ENCODE measurements at regions not wholly inside any gene's neighbourhood (a gene's known extent, or its start where the extent isn't known, plus 50 kb on each side); places are given as distances from the start of the nearest gene placed in this dataset.

- H3K9me3 Mint-ChIP-seq: peaks cover 10% of the 10 kb centered on the region
- H3K36me3 Mint-ChIP-seq: no peaks in the 10 kb centered on the region
- ATAC-seq: no peak
- no peaks in the 10 kb centered on the region for H3K27me3 Mint-ChIP-seq
- no peak for DNase-seq (ENCODE audit: low spot score)
- no peak overlapping the region for H3K4me3 Mint-ChIP-seq
- no peak overlapping the region for H3K27ac Mint-ChIP-seq
- no peaks in the 10 kb centered on the region for H3K4me1 Mint-ChIP-seq (ENCODE audit: low read depth in 2 of 2)
Measured at GRCh38 chr7:67940400-67940799, 943.8 kb downstream of the TYW1 start.

GRCh38 chr7:67947191-67947590 lies 950.6 kb downstream of the TYW1 start:
- ATAC-seq (no peak), DNase-seq (ENCODE audit: low spot score) (no peak)
- Mint-ChIP-seq H3K27ac (no peak overlapping the region), H3K4me1 (ENCODE audit: low read depth in 2 of 2) (no peaks in the 10 kb centered on the region), H3K9me3 (peaks cover 18% of the 10 kb centered on the region), H3K27me3 (no peaks in the 10 kb centered on the region), H3K4me3 (no peak overlapping the region), H3K36me3 (no peaks in the 10 kb centered on the region)

- H3K27ac Mint-ChIP-seq: no peak overlapping the region
- no peaks in the 10 kb centered on the region for H3K4me1 Mint-ChIP-seq (ENCODE audit: low read depth in 2 of 2)
- H3K36me3 Mint-ChIP-seq: no peaks in the 10 kb centered on the region
- DNase-seq (ENCODE audit: low spot score) (no peak), ATAC-seq (no peak)
- no peak overlapping the region for H3K4me3 Mint-ChIP-seq
- no peaks in the 10 kb centered on the region for H3K27me3 Mint-ChIP-seq
- H3K9me3 Mint-ChIP-seq: peaks cover 18% of the 10 kb centered on the region
Measured at GRCh38 chr7:67947646-67948045, 951.0 kb downstream of the TYW1 start.

- Mint-ChIP-seq H3K4me1 (ENCODE audit: low read depth in 2 of 2) (no peaks in the 10 kb centered on the region), H3K27me3 (no peaks in the 10 kb centered on the region), H3K9me3 (peaks cover 19% of the 10 kb centered on the region), H3K36me3 (peaks cover 8% of the 10 kb centered on the region), H3K4me3 (no peak overlapping the region), H3K27ac (no peak overlapping the region)
- DNase-seq (ENCODE audit: low spot score) (no peak), ATAC-seq (no peak)
Measured at GRCh38 chr7:67950321-67951083, 953.9 kb downstream of the TYW1 start.

- ATAC-seq (no peak), DNase-seq (ENCODE audit: low spot score) (no peak)
- H3K4me3 Mint-ChIP-seq: no peak overlapping the region
- H3K27ac Mint-ChIP-seq: no peak overlapping the region
- H3K9me3 Mint-ChIP-seq: peaks cover 18% of the 10 kb centered on the region
- no peaks in the 10 kb centered on the region for H3K27me3 Mint-ChIP-seq
- H3K36me3 Mint-ChIP-seq: peaks cover 8% of the 10 kb centered on the region
- H3K4me1 Mint-ChIP-seq (ENCODE audit: low read depth in 2 of 2): no peaks in the 10 kb centered on the region
Measured at GRCh38 chr7:67955061-67955460, 958.4 kb downstream of the TYW1 start.

- Mint-ChIP-seq H3K4me1 (ENCODE audit: low read depth in 2 of 2) (no peaks in the 10 kb centered on the region), H3K27ac (no peak overlapping the region), H3K36me3 (no peaks in the 10 kb centered on the region), H3K9me3 (peaks cover 20% of the 10 kb centered on the region), H3K4me3 (no peak overlapping the region), H3K27me3 (no peaks in the 10 kb centered on the region)
- DNase-seq (ENCODE audit: low spot score): no peak
- ATAC-seq: no peak
Measured at GRCh38 chr7:67962863-67963262, 966.2 kb downstream of the TYW1 start.

- DNase-seq (ENCODE audit: low spot score): no peak
- H3K4me1 Mint-ChIP-seq (ENCODE audit: low read depth in 2 of 2): no peaks in the 10 kb centered on the region
- no peak overlapping the region for H3K4me3 Mint-ChIP-seq
- H3K27ac Mint-ChIP-seq: no peak overlapping the region
- peaks cover 6% of the 10 kb centered on the region for H3K36me3 Mint-ChIP-seq
- no peaks in the 10 kb centered on the region for H3K27me3 Mint-ChIP-seq
- peaks cover 8% of the 10 kb centered on the region for H3K9me3 Mint-ChIP-seq
- ATAC-seq: no peak
Measured at GRCh38 chr7:67976490-67976889, 979.9 kb downstream of the TYW1 start.

GRCh38 chr7:67983486-67983885 lies 986.9 kb downstream of the TYW1 start:
- Mint-ChIP-seq H3K9me3 (peaks cover 16% of the 10 kb centered on the region), H3K4me1 (ENCODE audit: low read depth in 2 of 2) (no peaks in the 10 kb centered on the region), H3K36me3 (peaks cover 6% of the 10 kb centered on the region), H3K4me3 (no peak overlapping the region), H3K27ac (no peak overlapping the region), H3K27me3 (no peaks in the 10 kb centered on the region)
- DNase-seq (ENCODE audit: low spot score) (no peak), ATAC-seq (no peak)

- Mint-ChIP-seq H3K27me3 (no peaks in the 10 kb centered on the region), H3K9me3 (peaks cover 16% of the 10 kb centered on the region), H3K4me1 (ENCODE audit: low read depth in 2 of 2) (no peaks in the 10 kb centered on the region), H3K36me3 (peaks cover 5% of the 10 kb centered on the region), H3K4me3 (no peak overlapping the region), H3K27ac (no peak overlapping the region)
- no peak for ATAC-seq
- DNase-seq (ENCODE audit: low spot score): no peak
Measured at GRCh38 chr7:67984326-67984725, 987.7 kb downstream of the TYW1 start.

GRCh38 chr7:67989142-67989541 lies 992.5 kb downstream of the TYW1 start:
- peaks cover 6% of the 10 kb centered on the region for H3K9me3 Mint-ChIP-seq
- H3K27ac Mint-ChIP-seq: no peak overlapping the region
- no peaks in the 10 kb centered on the region for H3K4me1 Mint-ChIP-seq (ENCODE audit: low read depth in 2 of 2)
- H3K27me3 Mint-ChIP-seq: no peaks in the 10 kb centered on the region
- no peaks in the 10 kb centered on the region for H3K36me3 Mint-ChIP-seq
- H3K4me3 Mint-ChIP-seq: no peak overlapping the region
- ATAC-seq (no peak), DNase-seq (ENCODE audit: low spot score) (no peak)

- Mint-ChIP-seq H3K27me3 (no peaks in the 10 kb centered on the region), H3K27ac (no peak overlapping the region), H3K4me1 (ENCODE audit: low read depth in 2 of 2) (no peaks in the 10 kb centered on the region), H3K4me3 (no peak overlapping the region), H3K36me3 (no peaks in the 10 kb centered on the region), H3K9me3 (peaks cover 3% of the 10 kb centered on the region)
- ATAC-seq (no peak), DNase-seq (ENCODE audit: low spot score) (no peak)
Measured at GRCh38 chr7:67990003-67990402, 993.4 kb downstream of the TYW1 start.

GRCh38 chr7:67990716-67991115 lies 994.1 kb downstream of the TYW1 start:
- H3K27me3 Mint-ChIP-seq: no peaks in the 10 kb centered on the region
- no peak overlapping the region for H3K27ac Mint-ChIP-seq
- peaks cover 3% of the 10 kb centered on the region for H3K9me3 Mint-ChIP-seq
- DNase-seq (ENCODE audit: low spot score): no peak
- H3K4me1 Mint-ChIP-seq (ENCODE audit: low read depth in 2 of 2): no peaks in the 10 kb centered on the region
- no peak for ATAC-seq
- no peaks in the 10 kb centered on the region for H3K36me3 Mint-ChIP-seq
- H3K4me3 Mint-ChIP-seq: no peak overlapping the region

GRCh38 chr7:67992287-67992686 lies 995.7 kb downstream of the TYW1 start:
- Mint-ChIP-seq H3K9me3 (peaks cover 3% of the 10 kb centered on the region), H3K27ac (no peak overlapping the region), H3K27me3 (no peaks in the 10 kb centered on the region), H3K4me1 (ENCODE audit: low read depth in 2 of 2) (no peaks in the 10 kb centered on the region), H3K36me3 (no peaks in the 10 kb centered on the region), H3K4me3 (no peak overlapping the region)
- ATAC-seq (no peak), DNase-seq (ENCODE audit: low spot score) (no peak)

GRCh38 chr7:68005992-68006391 lies 1009.4 kb downstream of the TYW1 start:
- no peaks in the 10 kb centered on the region for H3K36me3 Mint-ChIP-seq
- no peak for ATAC-seq
- DNase-seq (ENCODE audit: low spot score): no peak
- H3K4me3 Mint-ChIP-seq: no peak overlapping the region
- no peak overlapping the region for H3K27ac Mint-ChIP-seq
- H3K9me3 Mint-ChIP-seq: peaks cover 16% of the 10 kb centered on the region
- no peaks in the 10 kb centered on the region for H3K27me3 Mint-ChIP-seq
- H3K4me1 Mint-ChIP-seq (ENCODE audit: low read depth in 2 of 2): no peaks in the 10 kb centered on the region

GRCh38 chr7:68006619-68007018 lies 1010.0 kb downstream of the TYW1 start:
- H3K4me1 Mint-ChIP-seq (ENCODE audit: low read depth in 2 of 2): no peaks in the 10 kb centered on the region
- no peak for DNase-seq (ENCODE audit: low spot score)
- H3K9me3 Mint-ChIP-seq: peaks cover 22% of the 10 kb centered on the region
- H3K27me3 Mint-ChIP-seq: no peaks in the 10 kb centered on the region
- no peak overlapping the region for H3K4me3 Mint-ChIP-seq
- ATAC-seq: no peak
- peaks cover 6% of the 10 kb centered on the region for H3K36me3 Mint-ChIP-seq
- H3K27ac Mint-ChIP-seq: no peak overlapping the region
